GM12872 (cell line): ENCODE measurements at regions not wholly inside any gene's neighbourhood (a gene's known extent, or its start where the extent isn't known, plus 50 kb on each side); places are given as distances from the start of the nearest gene placed in this dataset.

Experiments
- CTCF ChIP-seq: IDR thresholded peaks from 3 replicates; pipeline ENCODE4 v1.5.1; 2011; ENCODE audit warnings: low read depth, mild to moderate bottlenecking, low read length, moderate library complexity; ENCODE audit not compliant: insufficient read depth

- no peak for TF ChIP-seq CTCF
These were observed 83.8 kb upstream of the ST6GAL2 start for GRCh38 chr2:106969777-106970176.

GRCh38 chr2:106970471-106971261 lies 84.7 kb upstream of the ST6GAL2 start:
- TF ChIP-seq CTCF = no peak

- TF ChIP-seq CTCF = no peak
These were observed 86.8 kb upstream of the ST6GAL2 start for GRCh38 chr2:106972782-106973181.

- no peak for TF ChIP-seq CTCF
These were observed 88.9 kb upstream of the ST6GAL2 start for GRCh38 chr2:106974891-106975290.

- TF ChIP-seq CTCF = no peak
These were observed 89.7 kb upstream of the ST6GAL2 start for GRCh38 chr2:106975641-106976040.

- TF ChIP-seq CTCF = no peak
These were observed 90.6 kb upstream of the ST6GAL2 start for GRCh38 chr2:106976548-106976947.

- TF ChIP-seq CTCF = no peak
These were observed 91.8 kb upstream of the ST6GAL2 start for GRCh38 chr2:106977717-106978116.
